WERI-Rb-1 (cell line): ENCODE measurements at regions not wholly inside any gene's neighbourhood (a gene's known extent, or its start where the extent isn't known, plus 50 kb on each side); places are given as distances from the start of the nearest gene placed in this dataset.

Source experiments
- DNase-seq: peaks from one replicate; pipeline ENCODE4 v3.0.0-alpha.2; 2020
- H3K27ac ChIP-seq: fragments of 250-450 bp; sonication (Bioruptor Pico); 2 replicates; pipeline ENCODE4 v1.5.1; 2020; ENCODE audit warnings: mild to moderate bottlenecking, moderate library complexity
- H3K27me3 ChIP-seq: fragments of 250-450 bp; sonication (Bioruptor Pico); 2 replicates; pipeline ENCODE4 v1.5.1; 2021; ENCODE audit warnings: mild to moderate bottlenecking, low read depth, moderate library complexity; ENCODE audit not compliant: insufficient read depth, severe bottlenecking
- H3K36me3 ChIP-seq: fragments of 250-450 bp; sonication (Bioruptor Pico); 2 replicates; pipeline ENCODE4 v1.5.1; 2020; ENCODE audit warnings: mild to moderate bottlenecking, moderate library complexity
- H3K4me3 ChIP-seq: 2 replicates; pipeline ENCODE4 v1.5.1; 2011; ENCODE audit warnings: low read depth, mild to moderate bottlenecking, control low read depth, low read length
- H3K9me3 ChIP-seq: fragments of 250-450 bp; sonication (Bioruptor Pico); 2 replicates; pipeline ENCODE4 v1.5.1; 2021; ENCODE audit warnings: mild to moderate bottlenecking, moderate library complexity; ENCODE audit not compliant: severe bottlenecking
- TF ChIP-seq, protein P1 (sequence below): IDR thresholded peaks from 2 replicates; pipeline ENCODE4 v1.5.1; 2011; ENCODE audit warnings: low read depth, mild to moderate bottlenecking, control low read depth, inconsistent platforms, low read length

DNA sequence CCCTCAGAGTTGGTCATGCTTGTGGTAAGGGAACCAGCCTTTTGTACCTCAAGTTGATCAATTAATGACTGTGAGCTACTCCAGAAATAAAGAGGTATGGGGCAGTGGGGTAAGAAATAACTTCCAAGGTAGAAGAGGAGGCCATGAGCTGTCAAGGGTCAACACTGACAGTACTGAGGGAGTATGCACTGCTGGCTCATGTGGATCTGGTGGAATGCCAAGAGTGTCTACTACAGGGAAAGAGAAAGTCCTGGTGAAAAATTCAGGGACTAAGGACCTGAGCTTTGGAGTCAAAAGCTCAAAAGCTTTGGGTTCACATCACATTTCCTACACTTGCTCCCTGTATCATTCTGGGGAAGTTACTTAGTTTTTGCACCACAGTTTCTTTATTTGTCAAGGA lies 154.9 kb downstream of the SEMA6D start:
- TF ChIP-seq, protein P1, sequence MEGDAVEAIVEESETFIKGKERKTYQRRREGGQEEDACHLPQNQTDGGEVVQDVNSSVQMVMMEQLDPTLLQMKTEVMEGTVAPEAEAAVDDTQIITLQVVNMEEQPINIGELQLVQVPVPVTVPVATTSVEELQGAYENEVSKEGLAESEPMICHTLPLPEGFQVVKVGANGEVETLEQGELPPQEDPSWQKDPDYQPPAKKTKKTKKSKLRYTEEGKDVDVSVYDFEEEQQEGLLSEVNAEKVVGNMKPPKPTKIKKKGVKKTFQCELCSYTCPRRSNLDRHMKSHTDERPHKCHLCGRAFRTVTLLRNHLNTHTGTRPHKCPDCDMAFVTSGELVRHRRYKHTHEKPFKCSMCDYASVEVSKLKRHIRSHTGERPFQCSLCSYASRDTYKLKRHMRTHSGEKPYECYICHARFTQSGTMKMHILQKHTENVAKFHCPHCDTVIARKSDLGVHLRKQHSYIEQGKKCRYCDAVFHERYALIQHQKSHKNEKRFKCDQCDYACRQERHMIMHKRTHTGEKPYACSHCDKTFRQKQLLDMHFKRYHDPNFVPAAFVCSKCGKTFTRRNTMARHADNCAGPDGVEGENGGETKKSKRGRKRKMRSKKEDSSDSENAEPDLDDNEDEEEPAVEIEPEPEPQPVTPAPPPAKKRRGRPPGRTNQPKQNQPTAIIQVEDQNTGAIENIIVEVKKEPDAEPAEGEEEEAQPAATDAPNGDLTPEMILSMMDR = no peak
- Histone ChIP-seq H3K27me3 (no peaks in the 10 kb centered on the region), H3K9me3 (no peaks in the 10 kb centered on the region), H3K4me3 (no peak overlapping the region), H3K27ac (no peak overlapping the region), H3K36me3 (no peaks in the 10 kb centered on the region)
- DNase-seq = no peak

DNA sequence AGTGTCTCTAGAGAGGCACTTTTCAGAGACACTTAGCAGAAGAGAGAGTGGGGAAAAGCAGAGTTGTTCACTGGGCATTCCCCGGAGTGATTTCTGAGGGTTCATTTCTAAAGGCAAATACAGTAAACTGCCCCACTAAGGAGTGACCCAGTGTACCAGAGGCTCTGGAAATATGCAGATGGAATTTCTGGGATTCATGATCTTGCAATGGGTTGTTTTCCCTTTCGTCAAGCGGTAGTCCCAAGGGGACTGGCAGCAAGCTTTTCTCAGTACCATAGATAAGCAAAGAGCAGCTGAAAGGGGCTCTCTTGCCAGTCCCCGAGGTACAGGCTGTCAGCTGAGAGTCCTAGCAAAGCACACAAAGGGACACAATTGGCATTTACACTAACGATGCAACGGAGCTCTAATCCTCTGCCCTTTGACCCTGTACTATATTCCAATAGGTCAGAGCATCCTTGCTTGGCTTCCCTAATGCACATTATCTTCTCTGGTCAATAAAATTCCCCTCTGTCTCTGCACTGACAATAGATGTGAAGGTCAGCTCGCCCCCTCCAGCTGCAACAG lies 155.6 kb downstream of the SEMA6D start:
- H3K27me3 ChIP-seq = no peaks in the 10 kb centered on the region
- no peak overlapping the region for H3K27ac ChIP-seq
- H3K4me3 ChIP-seq = no peak overlapping the region
- TF ChIP-seq, protein P1 = no peak
- H3K36me3 ChIP-seq = no peaks in the 10 kb centered on the region
- no peaks in the 10 kb centered on the region for H3K9me3 ChIP-seq
- no peak for DNase-seq

DNA sequence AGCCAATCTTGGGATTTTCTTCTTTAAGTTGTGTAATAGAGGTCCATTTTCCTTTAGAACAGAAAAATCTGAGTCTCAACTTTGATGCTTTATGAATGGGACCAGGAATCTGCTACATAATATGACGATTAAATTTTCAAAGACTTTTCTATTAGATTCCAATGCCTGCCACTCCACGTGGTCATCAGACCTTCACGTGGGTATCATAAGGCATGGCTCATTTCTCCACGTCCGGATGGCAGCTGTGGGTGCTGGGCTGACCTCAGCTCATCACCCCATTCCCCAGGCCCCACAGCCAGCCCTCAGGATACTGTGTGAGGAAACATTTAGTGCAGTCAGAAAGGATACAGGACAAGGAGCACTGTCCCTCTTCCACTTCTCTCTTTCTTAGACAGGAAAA lies 159.7 kb downstream of the SEMA6D start:
- Histone ChIP-seq H3K4me3 (no peak overlapping the region), H3K36me3 (no peaks in the 10 kb centered on the region), H3K27me3 (no peaks in the 10 kb centered on the region), H3K27ac (no peak overlapping the region), H3K9me3 (no peaks in the 10 kb centered on the region)
- TF ChIP-seq, protein P1 = no peak
- no peak for DNase-seq

DNA sequence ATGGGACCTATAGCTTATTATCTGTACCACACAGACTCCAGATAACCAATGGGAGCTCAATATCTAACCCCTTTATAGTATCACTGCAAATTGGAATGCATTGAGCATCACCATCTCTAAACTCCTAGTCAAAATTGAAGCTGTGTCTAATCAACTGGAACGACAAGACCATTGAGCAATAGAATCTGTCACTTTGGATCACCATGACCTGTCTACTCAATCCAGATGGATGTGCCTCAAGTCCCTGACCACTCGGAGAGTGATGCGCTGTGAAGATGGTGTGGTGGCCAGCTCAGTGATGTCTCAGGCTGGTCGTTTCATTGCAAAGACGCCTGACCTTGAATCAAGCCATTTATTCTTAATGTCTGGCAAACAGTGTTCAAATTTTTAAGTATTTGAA lies 160.5 kb downstream of the SEMA6D start:
- TF ChIP-seq, protein P1 = no peak
- no peaks in the 10 kb centered on the region for H3K27me3 ChIP-seq

DNA sequence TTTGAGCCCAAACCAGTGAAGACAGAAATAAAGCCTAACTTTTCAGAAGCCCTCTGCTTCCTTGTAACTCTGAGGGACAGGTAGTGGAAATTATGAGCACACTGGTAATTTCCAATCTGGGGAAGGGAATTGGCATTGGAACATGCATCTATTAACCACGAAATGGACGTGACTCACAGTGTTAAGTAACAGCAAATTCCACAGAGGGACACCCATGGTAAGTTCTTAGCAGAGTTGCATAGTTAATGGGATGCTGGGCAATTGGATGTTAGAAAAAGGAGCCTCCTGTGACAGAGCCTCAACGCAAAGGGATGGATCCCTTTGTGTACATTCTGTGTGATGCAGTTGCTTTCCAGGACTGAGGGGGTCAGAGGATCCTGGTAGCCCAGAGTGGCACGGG lies 168.6 kb downstream of the SEMA6D start:
- Histone ChIP-seq H3K27me3 (no peaks in the 10 kb centered on the region), H3K27ac (no peak overlapping the region), H3K36me3 (no peaks in the 10 kb centered on the region), H3K9me3 (no peaks in the 10 kb centered on the region), H3K4me3 (no peak overlapping the region)
- DNase-seq = no peak
- TF ChIP-seq, protein P1 = no peak

More for the DNA sequence above, 160.5 kb downstream of the SEMA6D start:
- Histone ChIP-seq H3K4me3 (no peak overlapping the region), H3K36me3 (no peaks in the 10 kb centered on the region), H3K9me3 (no peaks in the 10 kb centered on the region), H3K27ac (no peak overlapping the region)
- no peak for DNase-seq

DNA sequence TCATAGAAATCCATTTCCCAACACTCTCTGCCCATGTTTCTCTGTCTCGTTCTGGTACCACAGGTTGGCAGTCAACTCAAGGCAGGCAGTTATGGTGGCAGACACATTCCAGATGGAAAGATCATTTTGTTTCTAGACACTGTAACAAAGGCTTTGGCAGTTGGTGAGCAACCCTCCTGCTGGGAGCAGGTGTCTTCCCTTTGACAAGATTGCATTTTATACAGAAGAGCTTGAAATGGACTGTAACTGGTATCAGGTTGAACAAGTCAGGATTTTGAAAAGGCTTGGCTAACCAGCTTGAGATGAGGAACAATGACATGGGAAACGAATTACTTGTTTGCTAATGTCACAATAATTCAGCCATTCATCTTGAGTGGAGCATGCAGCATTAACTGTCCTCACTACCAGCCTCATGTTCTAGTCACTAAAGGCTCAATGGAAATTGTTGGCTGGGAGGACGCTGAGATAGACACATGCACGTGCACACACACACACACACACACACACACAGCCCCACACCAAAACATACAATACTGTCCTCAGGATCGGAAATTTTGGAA lies 170.0 kb downstream of the SEMA6D start:
- no peak for DNase-seq
- TF ChIP-seq, protein P1 = no peak
- H3K27me3 ChIP-seq = no peaks in the 10 kb centered on the region
- no peak overlapping the region for H3K4me3 ChIP-seq
- no peaks in the 10 kb centered on the region for H3K9me3 ChIP-seq
- H3K36me3 ChIP-seq = no peaks in the 10 kb centered on the region
- H3K27ac ChIP-seq = no peak overlapping the region
